ENCODE measurements at regions not wholly inside any gene's neighbourhood (a gene's known extent, or its start where the extent isn't known, plus 50 kb on each side); places are given as distances from the start of the nearest gene placed in this dataset.

GRCh38 chr13:75226092-75226491, 255.9 kb downstream of the TBC1D4 start:
- TF ChIP-seq CTCF (IDR thresholded peaks at IDR 0.05) (peak; percentile 6), EZH2phosphoT487 (IDR thresholded peaks at IDR 0.05) (no peak), EZH2 (IDR thresholded peaks at IDR 0.05) (no peak)

Data from neural progenitor cell (in vitro differentiated cells).